Tongue (tissue), 1 donor: ENCODE measurements at regions not wholly inside any gene's neighbourhood (a gene's known extent, or its start where the extent isn't known, plus 50 kb on each side); places are given as distances from the start of the nearest gene placed in this dataset.

Source experiments
- DNase-seq: peaks from one replicate; pipeline ENCODE4 v3.0.0-alpha.2; 2015

DNA sequence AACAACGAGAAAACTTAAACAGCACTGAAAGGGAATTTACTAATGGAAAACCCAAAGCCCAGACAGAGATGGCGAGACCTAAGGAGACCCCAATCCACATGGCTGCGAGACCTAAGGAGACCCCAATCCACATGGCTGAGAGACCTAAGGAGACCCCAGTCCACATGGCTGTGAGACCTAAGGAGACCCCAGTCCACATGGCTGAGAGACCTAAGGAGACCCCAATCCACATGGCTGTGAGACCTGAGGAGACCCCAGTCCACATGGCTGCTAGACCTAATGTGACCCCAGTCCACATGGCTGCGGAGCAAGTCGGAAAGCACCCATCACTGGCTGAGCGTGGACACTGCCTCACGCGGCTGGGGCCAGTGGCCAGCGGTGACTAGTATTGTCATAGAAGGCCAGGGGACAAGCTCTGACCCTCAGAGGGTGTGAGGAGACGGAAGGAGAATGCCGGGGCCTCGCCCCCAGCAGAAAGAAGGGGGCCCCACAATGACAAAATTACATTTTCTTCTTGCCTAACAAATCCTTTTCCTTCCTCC lies 241.8 kb downstream of the C16orf95 start:
- DNase-seq = no peak

- DNase-seq = no peak
These were observed 240.8 kb downstream of the C16orf95 start for GRCh38 chr16:87076331-87076949.

DNA sequence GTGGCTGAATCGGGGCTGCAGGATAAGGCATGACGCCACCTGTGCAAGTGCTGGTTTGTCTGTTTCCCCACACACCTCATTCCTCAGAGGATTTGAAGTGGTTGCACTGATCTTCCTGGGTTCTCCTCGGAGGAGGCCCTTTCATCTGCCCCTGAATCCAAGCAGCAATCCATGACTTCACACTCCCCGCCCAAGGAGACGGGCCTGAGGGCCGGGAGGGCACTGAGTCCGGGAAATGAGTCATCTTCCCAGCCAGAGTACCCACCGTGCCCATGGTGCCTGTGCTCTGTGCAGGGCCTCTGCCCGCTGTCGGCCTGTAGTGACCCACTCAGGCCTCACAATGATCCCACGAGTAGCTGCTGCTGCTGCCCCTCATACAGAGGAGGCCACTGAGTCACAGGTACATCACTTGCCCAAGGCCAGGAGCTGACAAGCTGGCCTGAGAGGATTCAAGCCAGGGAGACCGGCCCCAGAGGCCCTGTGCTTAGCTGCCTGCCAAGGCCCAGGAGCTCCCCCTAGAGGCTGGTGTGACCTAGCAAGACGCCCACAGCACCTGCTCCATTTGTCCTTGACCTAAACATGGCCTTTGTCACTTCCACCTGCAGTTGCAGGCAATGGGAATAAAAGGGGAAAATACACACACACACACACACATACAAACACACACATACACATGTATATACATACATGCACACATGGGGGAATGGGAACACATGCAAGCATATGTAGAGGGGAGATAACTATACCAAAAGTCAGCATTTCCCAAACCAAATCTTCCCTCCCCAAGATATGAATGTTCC lies 240.0 kb downstream of the C16orf95 start:
- no peak for DNase-seq

DNA sequence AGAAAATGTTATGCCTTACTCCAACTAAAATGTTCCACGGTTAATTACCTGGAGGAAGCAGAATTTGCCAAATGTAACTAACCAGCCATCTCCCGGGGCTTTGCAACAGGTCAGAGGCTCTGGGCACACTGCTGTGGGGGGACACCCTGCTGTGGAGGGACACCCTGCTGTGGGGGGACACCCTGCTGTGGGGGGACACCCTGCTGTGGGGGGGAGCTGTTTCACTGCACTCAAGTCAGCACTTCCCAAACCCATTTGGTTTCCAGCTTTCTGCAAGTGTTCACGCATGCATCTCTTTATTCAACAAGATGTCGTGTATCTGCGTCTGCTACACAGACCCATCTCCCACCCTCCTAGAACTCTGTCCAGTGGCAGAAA lies 239.5 kb downstream of the C16orf95 start:
- DNase-seq = no peak

DNA sequence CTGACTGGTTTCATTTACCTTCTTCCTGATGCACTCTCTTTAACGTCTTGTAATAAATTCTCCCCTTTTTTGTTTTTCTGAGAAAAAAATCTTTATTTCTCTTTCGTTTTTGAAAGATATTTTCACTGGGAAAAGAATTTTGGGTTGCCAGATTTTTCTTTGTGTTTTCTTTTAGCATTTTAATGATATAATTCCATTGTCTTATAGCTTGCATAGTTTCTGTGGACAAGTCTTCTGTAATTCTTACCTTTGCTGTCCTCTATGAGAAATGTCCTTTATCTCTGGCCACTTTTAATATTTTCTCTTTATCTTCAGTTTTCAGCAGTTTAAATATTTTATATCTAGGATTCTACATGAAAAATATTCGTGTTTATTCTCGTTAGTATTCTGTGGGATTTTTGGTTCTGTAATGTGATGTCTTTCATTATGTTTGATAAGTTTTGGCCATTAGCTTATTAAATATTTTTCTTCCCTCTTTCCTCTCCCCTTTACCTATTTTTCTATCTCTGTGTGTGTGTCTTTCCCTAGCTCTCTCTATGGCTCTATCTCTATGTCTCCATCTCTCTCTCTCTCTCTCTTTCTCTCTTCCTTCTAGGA lies 236.5 kb downstream of the C16orf95 start:
- no peak for DNase-seq

DNA sequence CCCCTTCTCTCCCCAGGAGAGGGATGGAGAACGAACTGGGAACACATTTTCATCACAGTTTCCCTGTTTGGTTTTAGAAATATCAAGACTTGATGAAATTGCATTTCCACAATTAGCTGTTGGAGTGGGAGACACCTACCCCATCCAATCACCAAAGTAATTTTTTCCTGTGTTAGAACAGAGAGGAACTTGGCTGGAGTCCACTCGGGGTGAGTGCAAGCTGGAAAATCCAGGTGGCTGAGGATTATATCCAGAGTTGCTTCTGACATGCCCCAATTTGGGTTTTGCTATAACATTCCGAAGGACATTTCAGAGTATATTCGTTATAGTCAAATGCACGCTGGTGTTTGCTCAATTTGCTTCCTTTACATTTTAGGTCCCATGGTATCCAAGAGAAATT lies 231.8 kb downstream of the C16orf95 start:
- peak; percentile 37 for DNase-seq

- DNase-seq = no peak
These were observed 231.0 kb downstream of the C16orf95 start for GRCh38 chr16:87086156-87086555.

DNA sequence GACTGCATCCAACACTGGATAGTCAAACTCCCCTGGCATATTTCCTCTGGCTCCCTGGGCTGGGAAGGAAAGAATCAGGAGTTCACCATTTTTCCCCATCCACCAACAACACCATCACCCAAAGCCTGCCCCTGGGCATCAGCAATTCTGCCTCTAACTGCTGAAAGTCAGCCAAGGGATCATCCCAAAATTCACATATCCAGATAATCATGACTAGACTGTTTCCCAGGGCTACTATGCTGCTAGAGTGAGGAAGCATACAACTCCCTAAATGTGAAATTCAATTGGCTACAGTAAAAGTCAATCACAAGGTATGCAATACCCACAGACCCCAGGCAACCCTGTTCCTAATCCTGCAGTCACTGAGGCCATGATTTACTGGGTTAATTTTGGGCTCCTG lies 230.6 kb downstream of the C16orf95 start:
- no peak for DNase-seq

- no peak for DNase-seq
These were observed 224.2 kb downstream of the C16orf95 start for GRCh38 chr16:87092958-87093357.

DNA sequence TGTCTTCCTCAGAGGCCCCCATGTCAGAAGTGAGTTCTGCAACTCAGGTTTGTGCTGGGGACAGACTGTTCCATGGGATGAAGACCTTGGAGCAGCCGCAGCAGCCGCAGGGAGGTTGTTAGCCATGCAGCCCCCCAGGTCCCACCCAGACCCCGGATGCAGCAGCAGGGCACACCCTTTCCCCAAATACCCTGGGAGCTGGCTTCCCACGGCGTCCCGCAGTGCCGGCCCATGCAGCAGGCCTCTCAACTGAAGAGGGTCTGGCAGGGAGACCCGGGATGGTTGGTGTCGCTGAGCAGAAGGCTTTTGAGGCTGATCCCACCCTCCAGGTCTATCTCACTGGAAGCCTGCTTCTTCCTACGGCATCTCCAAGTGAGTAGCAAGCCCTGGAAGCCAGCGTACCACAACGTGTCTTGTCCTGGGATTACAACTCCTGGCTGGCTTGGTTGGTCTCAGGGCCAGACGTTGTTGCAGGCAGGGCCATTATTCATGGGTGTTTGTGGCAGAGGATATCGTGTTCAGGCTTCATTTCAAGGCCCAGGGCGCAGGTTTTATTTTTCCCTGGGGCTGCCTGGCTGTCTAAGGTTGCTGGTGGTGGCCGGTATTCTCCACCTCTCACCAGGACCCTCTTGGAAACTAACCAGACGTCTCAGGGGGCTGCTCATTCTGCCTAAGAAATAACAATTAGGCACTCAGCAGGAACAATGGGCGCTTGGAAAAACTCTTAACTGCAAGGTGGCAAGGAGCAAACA lies 223.2 kb downstream of the C16orf95 start:
- no peak for DNase-seq

DNA sequence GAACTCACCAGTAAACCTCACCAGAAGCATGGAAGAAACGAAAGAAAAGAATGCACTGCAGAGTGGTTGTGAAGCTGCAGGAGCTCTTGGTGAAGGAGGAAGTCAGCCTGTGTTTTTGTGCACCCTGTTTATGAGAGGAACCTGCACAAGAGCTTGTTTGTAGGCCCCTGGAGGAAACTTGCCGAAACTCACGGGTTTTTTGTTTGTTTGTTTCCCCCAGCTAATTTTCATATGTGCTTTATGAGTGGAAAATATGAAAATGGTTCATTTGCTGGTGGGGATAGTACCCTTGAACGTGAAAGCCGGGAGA lies 222.7 kb downstream of the C16orf95 start:
- no peak for DNase-seq

- DNase-seq = no peak
These were observed 221.9 kb downstream of the C16orf95 start for GRCh38 chr16:87095271-87095670.

GRCh38 chr16:87096746-87097333 lies 220.4 kb downstream of the C16orf95 start:
- no peak for DNase-seq

DNA sequence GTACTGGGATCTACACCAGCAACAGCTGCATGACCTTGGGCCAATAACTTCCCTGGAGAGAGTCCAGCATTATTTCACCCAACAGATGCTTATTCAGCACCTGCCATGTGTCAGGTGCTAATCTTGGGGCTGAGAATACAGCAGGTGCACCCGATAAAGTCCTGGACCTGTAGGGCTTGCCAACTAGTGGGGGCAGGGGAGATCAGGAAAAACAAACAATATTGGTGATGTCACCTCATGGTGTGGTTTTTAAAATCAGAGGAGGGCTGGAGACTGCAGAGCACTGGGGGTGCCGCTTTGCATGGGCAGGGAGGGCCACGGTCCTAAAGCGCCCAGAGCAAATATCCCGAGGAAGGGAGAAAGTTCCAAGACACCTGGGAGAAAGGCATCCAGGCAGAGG lies 218.8 kb downstream of the C16orf95 start:
- DNase-seq = peak; percentile 30

- DNase-seq = peak; percentile 22
These were observed 218.0 kb downstream of the C16orf95 start for GRCh38 chr16:87098976-87099720.

DNA sequence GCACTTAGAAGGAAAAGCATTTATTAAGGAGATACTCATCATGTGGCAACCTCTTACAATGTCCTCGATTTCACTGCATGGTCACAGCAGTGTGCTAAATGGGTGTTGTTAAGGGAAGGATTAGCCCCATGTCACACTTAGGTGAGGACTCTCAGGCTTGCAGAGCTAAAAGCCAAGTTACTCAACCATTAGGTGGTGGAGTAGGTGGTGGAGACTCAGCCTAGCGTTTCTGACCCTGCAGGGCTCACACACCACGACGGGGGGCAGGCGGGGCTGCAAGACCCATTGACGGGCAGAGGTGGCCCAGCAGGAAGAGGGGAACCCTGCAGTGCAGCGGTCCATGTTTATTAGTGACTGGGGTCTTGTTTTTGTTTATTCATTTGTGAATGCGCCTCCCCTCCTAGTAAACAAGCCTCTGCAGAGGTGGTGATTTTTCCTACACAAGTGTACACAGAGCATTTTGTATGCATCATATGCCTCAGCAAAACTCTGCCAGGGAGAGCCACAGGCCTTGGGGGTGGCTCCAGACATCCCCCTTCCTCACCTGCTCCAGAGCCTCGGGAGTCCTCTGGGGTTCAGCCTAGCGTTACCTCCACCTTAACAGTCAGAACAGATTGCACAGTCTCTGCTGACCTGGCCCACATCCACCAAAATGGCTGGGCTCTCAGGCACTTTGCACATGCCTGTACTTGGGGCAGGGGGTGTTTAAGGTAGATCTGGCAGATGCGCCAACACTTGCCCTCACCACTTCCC lies 216.7 kb downstream of the C16orf95 start:
- no peak for DNase-seq

DNA sequence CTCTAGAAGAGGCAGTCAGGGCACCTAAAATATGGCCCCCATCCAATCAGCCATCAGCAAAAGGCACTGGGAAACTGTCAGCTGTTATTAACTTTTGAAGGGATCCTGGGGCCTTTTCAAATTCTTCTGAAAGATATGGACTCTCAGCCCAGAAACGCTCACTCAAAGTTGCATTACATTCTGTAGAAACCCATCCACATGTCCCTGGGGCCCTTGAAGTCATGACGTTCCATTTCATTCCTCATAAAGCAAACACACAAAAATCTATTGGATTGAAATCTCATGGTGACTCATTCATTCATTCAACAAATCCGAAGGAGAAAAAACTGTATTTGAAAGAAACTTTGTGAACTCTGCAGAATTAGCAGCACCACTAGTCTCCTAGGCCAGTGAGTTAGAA lies 215.3 kb downstream of the C16orf95 start:
- DNase-seq = peak; percentile 69

DNA sequence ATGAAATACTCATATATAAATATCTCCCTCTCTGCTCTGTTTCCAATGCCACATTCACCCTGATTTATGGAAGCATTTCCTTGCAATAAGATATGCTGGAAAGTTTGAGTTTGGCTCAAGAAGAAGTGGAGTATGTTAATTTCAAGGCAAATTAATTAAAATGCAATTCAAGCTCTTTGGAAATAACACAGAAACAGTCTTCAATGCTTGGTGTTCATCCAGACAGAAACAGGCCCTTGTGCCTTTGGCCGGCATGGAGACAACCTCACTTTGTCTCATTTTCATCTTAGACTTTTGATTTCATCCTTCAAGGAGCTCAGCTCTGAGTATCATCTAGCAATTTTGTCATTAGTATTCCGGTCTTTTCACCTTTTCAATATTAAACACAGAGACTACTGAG lies 210.0 kb downstream of the C16orf95 start:
- DNase-seq = no peak

DNA sequence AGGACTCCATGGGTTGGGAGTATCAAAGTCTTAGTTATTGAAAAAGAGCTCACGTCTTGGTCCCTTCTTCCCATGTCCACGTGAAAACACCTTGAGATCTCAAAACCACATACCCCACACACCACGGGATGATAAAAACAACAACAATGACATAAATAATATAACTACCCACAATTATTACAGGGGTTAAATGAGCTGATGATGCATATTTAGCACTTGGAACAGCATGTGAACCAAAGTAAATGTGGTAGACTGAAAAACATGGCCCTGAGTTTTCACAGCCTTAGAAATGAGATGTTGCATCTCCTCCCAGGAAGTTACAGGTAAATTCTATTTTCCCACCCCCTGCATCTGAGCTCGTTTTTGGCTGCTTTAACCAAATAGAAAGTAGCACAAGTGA lies 208.9 kb downstream of the C16orf95 start:
- no peak for DNase-seq

GRCh38 chr16:87108941-87109340 lies 208.3 kb downstream of the C16orf95 start:
- no peak for DNase-seq

GRCh38 chr16:87114832-87115231 lies 202.4 kb downstream of the C16orf95 start:
- no peak for DNase-seq
